ENCODE measurements at regions not wholly inside any gene's neighbourhood (a gene's known extent, or its start where the extent isn't known, plus 50 kb on each side); places are given as distances from the start of the nearest gene placed in this dataset.

- H2BK20ac ChIP-seq (ENCODE audit: low read length) = no peak overlapping the region
- no peak overlapping the region for H2BK120ac ChIP-seq (replicated peaks; ENCODE audit: low read depth, low read length)
- H3K27me3 ChIP-seq (replicated peaks in 1 of 4; ENCODE audit: control insufficient read depth in 3 of 4, extremely low read depth in 1 of 4, insufficient read depth in 3 of 4, low read length in 3 of 4) = no peaks in the 10 kb centered on the region
- H2BK15ac ChIP-seq (ENCODE audit: low read length) = no peak overlapping the region
- no peak overlapping the region for H3K56ac ChIP-seq (replicated peaks; ENCODE audit: insufficient read length, low read depth, low read length)
- H4K5ac ChIP-seq (ENCODE audit: insufficient read length, low read depth, low read length) = no peak overlapping the region
- no peak overlapping the region for H2BK12ac ChIP-seq (ENCODE audit: low read depth, low read length)
- no peak overlapping the region for H4K91ac ChIP-seq (replicated peaks; ENCODE audit: insufficient read length, low read length)
- H3K14ac ChIP-seq (ENCODE audit: insufficient read length) = no peak overlapping the region
- no peaks in the 10 kb centered on the region for H3K4me1 ChIP-seq (replicated peaks in 1 of 4; ENCODE audit: control insufficient read depth in 3 of 4, insufficient read depth in 4 of 4, low read length in 3 of 4)
- DNase-seq (ENCODE audit: low read depth in 1 of 2, low spot score in 2 of 2) (no peak), FAIRE-seq (no peak)
- H3K23ac ChIP-seq (ENCODE audit: insufficient read length) = no peak overlapping the region
- WGBS, 2 experiments (ENCODE audit: extremely low coverage in 1 of 2, insufficient coverage in 1 of 2, insufficient read length in 1 of 2, insufficient replicate concordance in 2 of 2, low coverage in 1 of 2, low lambda C conversion rate in 2 of 2, missing lambda C conversion rate in 1 of 2) = 86% methylated on average over 6 of the region's 6 CpGs; no CpG with 5 or more reads in 1 of the 2 experiments
- H3K23me2 ChIP-seq (ENCODE audit: low read depth, low read length) = no peaks in the 10 kb centered on the region
- no peak overlapping the region for H3K9ac ChIP-seq (replicated peaks in 1 of 4; ENCODE audit: extremely low read depth in 1 of 4, low read depth in 3 of 4, low read length in 3 of 4)
- H3K79me2 ChIP-seq (ENCODE audit: control insufficient read depth in 1 of 2, insufficient read depth in 2 of 2, low read length in 2 of 2) = no peaks in the 10 kb centered on the region
- H2AK5ac ChIP-seq (ENCODE audit: low read depth, low read length) = no peak overlapping the region
- ChIA-PET POLR2A (ENCODE audit: partially characterized antibody) (interaction anchor here (1.2 kb wide), 1 partner anchor 18 kb away, joined by 5 read pairs; no protein-coding TSS in a partner anchor), CTCF (ENCODE audit: partially characterized antibody) (interaction anchor here (0.6 to 9.8 kb wide), 5 partner anchors 8 to 485 kb away, joined by 3 to 117 read pairs (median 5); no protein-coding TSS in a partner anchor)
- H3K4me3 ChIP-seq (ENCODE audit: extremely low read depth in 1 of 4, insufficient read depth in 2 of 4, low read depth in 3 of 4, low read length in 4 of 4) = no peak overlapping the region
- H3K27ac ChIP-seq (ENCODE audit: low read depth, low read length) = no peak overlapping the region
- H3K79me1 ChIP-seq (ENCODE audit: low read depth, low read length) = no peaks in the 10 kb centered on the region
- H4K20me1 ChIP-seq (replicated peaks in 1 of 2; ENCODE audit: control insufficient read depth in 1 of 2, insufficient read depth in 2 of 2, low read length in 2 of 2) = no peaks in the 10 kb centered on the region
- H3K36me3 ChIP-seq (ENCODE audit: control insufficient read depth in 2 of 4, insufficient read depth in 4 of 4, low read length in 3 of 4) = no peaks in the 10 kb centered on the region
- H4K8ac ChIP-seq (ENCODE audit: extremely low read depth, insufficient read depth, low read length) = no peak overlapping the region
- no peak overlapping the region for H2BK5ac ChIP-seq (ENCODE audit: low read depth, low read length)
- H3K18ac ChIP-seq (ENCODE audit: extremely low read depth, low read length) = no peak overlapping the region
- H3K4me2 ChIP-seq (ENCODE audit: insufficient read depth in 1 of 2, low read depth in 2 of 2, low read length in 2 of 2) = no peak overlapping the region
- no peak overlapping the region for H3K4ac ChIP-seq (replicated peaks; ENCODE audit: insufficient read length, low read depth, low read length)
- TF ChIP-seq RBBP5 (IDR thresholded peaks at IDR 0.05; ENCODE audit: borderline replicate concordance, low read depth, low read length) = no peak
- no peak for TF ChIP-seq TBP (IDR thresholded peaks at IDR 0.05; ENCODE audit: low read depth, low read length)
- TF ChIP-seq TEAD4 (IDR thresholded peaks at IDR 0.05; ENCODE audit: low read depth, low read length) = no peak
- TF ChIP-seq POLR2A (IDR thresholded peaks at IDR 0.05; ENCODE audit: control extremely low read depth in 1 of 2, low read depth in 2 of 2, low read length in 2 of 2) = no peak
- TF ChIP-seq SRF (IDR thresholded peaks at IDR 0.05; ENCODE audit: low read depth, low read length) = no peak
- no peak for TF ChIP-seq SUZ12 (IDR thresholded peaks at IDR 0.05; ENCODE audit: low read length)
- TF ChIP-seq ASH2L (IDR thresholded peaks at IDR 0.05; ENCODE audit: low read length) = no peak
- no peak for TF ChIP-seq RAD21 (IDR thresholded peaks at IDR 0.05 in 1 of 2, conservative IDR thresholded peaks at IDR 0.05 in 1 of 2; ENCODE audit: low read depth in 2 of 2, low read length in 2 of 2)
- TF ChIP-seq HDAC6 (IDR thresholded peaks at IDR 0.05; ENCODE audit: low read depth, low read length) = no peak
- TF ChIP-seq KDM4A (IDR thresholded peaks at IDR 0.05; ENCODE audit: low read depth, low read length, severe bottlenecking) = no peak
- no peak for TF ChIP-seq KDM5A (IDR thresholded peaks at IDR 0.05; ENCODE audit: low read length)
- no peak for TF ChIP-seq KDM1A (IDR thresholded peaks at IDR 0.05; ENCODE audit: borderline replicate concordance, low read length)
- TF ChIP-seq RFX5 (IDR thresholded peaks at IDR 0.05; ENCODE audit: borderline replicate concordance, low read depth, low read length) = no peak
- TF ChIP-seq POLR2AphosphoS5 (IDR thresholded peaks at IDR 0.05; ENCODE audit: low read depth, low read length) = no peak
- no peak for TF ChIP-seq SP4 (IDR thresholded peaks at IDR 0.05; ENCODE audit: low read length)
- TF ChIP-seq E2F6 (IDR thresholded peaks at IDR 0.05) = no peak
- no peaks in the 10 kb centered on the region for H3K9me3 ChIP-seq (ENCODE audit: insufficient read depth in 2 of 2, low read depth in 1 of 2, low read length in 1 of 2)
- no peak overlapping the region for H2AFZ ChIP-seq (ENCODE audit: low read length)
Measured at GRCh38 chr12:107616941-107617340, 68.7 kb upstream of the PWP1 start.

All from H1 (cell line).